ENCODE measurements at regions not wholly inside any gene's neighbourhood (a gene's known extent, or its start where the extent isn't known, plus 50 kb on each side); places are given as distances from the start of the nearest gene placed in this dataset.

DNA sequence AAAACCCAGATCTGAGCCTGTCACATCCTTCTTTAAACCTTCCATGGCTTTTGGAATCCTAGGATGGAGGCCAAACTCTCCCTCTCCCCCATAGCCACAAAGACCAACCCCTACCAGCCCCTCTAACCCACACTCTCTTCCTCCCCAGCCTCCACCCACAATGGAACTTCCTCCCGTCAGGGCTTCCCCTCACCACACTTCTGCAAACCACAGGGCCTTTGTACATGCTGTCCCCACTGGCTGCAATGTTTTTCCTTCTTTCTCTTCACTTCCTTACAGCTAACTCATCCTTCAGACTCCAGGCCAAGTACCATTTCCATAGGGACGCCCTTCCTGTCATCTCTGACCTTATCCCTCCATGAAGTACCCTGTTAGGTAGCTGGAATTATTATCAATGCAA lies 393.5 kb downstream of the MN1 start:
- Histone ChIP-seq H3K4me3 (ENCODE audit: low read depth, low read length) (no peak overlapping the region), H3K4me2 (ENCODE audit: low read length) (no peak overlapping the region), H2AFZ (no peak overlapping the region), H3K9me3 (ENCODE audit: control insufficient read depth, low read length) (no peaks in the 10 kb centered on the region), H3K9ac (no peak overlapping the region), H3K27me3 (ENCODE audit: control insufficient read depth, insufficient read depth, low read length) (no peaks in the 10 kb centered on the region), H3K4me1 (no peaks in the 10 kb centered on the region), H3K27ac (no peak overlapping the region), H3K36me3 (ENCODE audit: control insufficient read depth, insufficient read depth, low read length) (no peaks in the 10 kb centered on the region), H3K79me2 (no peaks in the 10 kb centered on the region)
- no peak for TF ChIP-seq CTCF (IDR thresholded peaks at IDR 0.05)

DNA sequence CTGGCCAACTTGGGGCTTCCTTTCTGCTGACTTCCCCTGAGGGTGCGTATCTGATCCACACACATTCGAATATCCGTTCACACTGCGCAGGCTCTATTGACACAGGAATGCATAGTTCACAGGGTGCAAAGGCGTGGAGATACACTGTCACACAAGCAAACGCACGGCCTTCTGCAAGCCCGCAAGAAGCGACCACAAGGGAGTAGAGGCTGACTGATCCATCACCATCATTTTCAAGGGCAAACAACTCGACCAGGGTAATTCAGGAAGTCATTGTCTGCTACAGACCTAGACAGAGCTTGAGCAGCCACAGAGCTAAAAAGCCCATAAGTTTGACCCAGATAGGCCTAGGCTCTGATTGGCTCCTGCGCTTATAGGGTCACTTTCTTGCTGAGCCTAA lies 392.3 kb downstream of the MN1 start:
- Histone ChIP-seq H3K36me3 (ENCODE audit: control insufficient read depth, insufficient read depth, low read length) (no peaks in the 10 kb centered on the region), H3K4me1 (no peaks in the 10 kb centered on the region), H2AFZ (no peak overlapping the region), H3K4me3 (ENCODE audit: low read depth, low read length) (no peak overlapping the region), H3K27me3 (ENCODE audit: control insufficient read depth, insufficient read depth, low read length) (no peaks in the 10 kb centered on the region), H3K9ac (no peak overlapping the region), H3K27ac (no peak overlapping the region), H3K79me2 (no peaks in the 10 kb centered on the region), H3K4me2 (ENCODE audit: low read length) (no peak overlapping the region), H3K9me3 (ENCODE audit: control insufficient read depth, low read length) (no peaks in the 10 kb centered on the region)
- TF ChIP-seq CTCF (IDR thresholded peaks at IDR 0.05), result no peak

DNA sequence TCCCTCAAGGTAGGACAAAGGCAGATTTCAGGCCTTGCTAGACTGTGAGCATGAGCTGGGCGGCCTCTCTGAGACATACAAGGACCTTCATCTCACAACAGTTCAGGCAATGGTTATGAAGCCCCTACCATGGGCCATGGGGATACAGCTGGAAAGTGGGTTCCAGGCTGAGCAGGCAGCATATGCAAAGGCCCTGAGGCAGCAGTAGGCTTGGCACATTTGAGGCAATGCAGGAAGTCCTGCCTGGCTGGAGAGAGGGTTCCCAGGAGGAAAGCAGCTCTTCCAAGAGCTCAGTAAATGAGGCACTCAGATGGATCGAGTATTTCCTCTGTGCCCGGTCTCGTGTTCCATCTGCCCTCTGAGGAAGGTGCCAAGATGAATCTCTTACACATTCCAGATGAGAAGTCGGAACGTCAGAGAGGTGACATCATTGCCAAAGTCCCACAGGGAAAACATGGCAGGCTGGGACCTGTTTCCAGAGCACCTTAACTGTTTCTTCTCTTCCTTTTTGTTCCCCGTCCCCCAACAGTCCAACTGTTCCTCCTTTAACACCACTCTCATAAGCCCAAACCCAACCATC lies 388.6 kb downstream of the MN1 start:
- H3K4me3 ChIP-seq (ENCODE audit: low read depth, low read length), result no peak overlapping the region
- H3K4me1 ChIP-seq, result no peaks in the 10 kb centered on the region
- no peak overlapping the region for H3K27ac ChIP-seq
- H3K9ac ChIP-seq, result no peak overlapping the region
- H3K79me2 ChIP-seq, result no peaks in the 10 kb centered on the region
- no peak overlapping the region for H3K4me2 ChIP-seq (ENCODE audit: low read length)
- no peaks in the 10 kb centered on the region for H3K27me3 ChIP-seq (ENCODE audit: control insufficient read depth, insufficient read depth, low read length)
- H3K36me3 ChIP-seq (ENCODE audit: control insufficient read depth, insufficient read depth, low read length), result no peaks in the 10 kb centered on the region
- TF ChIP-seq CTCF (IDR thresholded peaks at IDR 0.05), result no peak
- H2AFZ ChIP-seq, result no peak overlapping the region
- H3K9me3 ChIP-seq (ENCODE audit: control insufficient read depth, low read length), result no peaks in the 10 kb centered on the region

GRCh38 chr22:27413702-27414101 lies 387.9 kb downstream of the MN1 start:
- Histone ChIP-seq H3K9ac (no peak overlapping the region), H3K79me2 (no peaks in the 10 kb centered on the region), H3K27ac (no peak overlapping the region), H2AFZ (no peak overlapping the region), H3K4me2 (ENCODE audit: low read length) (no peak overlapping the region), H3K4me3 (ENCODE audit: low read depth, low read length) (no peak overlapping the region), H3K9me3 (ENCODE audit: control insufficient read depth, low read length) (no peaks in the 10 kb centered on the region), H3K27me3 (ENCODE audit: control insufficient read depth, insufficient read depth, low read length) (no peaks in the 10 kb centered on the region), H3K36me3 (ENCODE audit: control insufficient read depth, insufficient read depth, low read length) (no peaks in the 10 kb centered on the region), H3K4me1 (no peaks in the 10 kb centered on the region)
- TF ChIP-seq CTCF (IDR thresholded peaks at IDR 0.05), result no peak
